ENCODE measurements at regions not wholly inside any gene's neighbourhood (a gene's known extent, or its start where the extent isn't known, plus 50 kb on each side); places are given as distances from the start of the nearest gene placed in this dataset.
"Not testable (repeated sequence)": the region's sequence is repeated elsewhere in the genome, so short reads cannot be mapped to it uniquely, and the experiment has no call there.

DNA sequence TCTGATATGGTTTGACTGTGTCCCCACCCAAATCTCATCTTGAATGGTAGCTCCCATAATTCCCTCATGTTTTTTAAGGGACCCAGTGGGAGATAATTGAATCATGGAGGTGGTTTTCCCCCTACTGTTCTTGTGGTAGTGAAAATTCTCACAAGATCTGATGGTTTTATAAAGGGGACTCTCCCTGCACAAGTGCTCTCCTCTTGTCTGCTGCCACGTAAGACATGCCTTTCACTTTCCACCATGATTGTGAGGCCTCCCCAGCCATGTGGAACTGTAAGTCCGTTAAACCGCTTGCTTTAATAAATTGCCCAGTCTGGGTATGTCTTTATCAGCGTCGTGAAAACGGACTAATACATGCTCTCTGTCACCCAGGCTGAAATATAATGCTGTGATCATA, 200.9 kb upstream of the SLIT2 start:
- no peak for DNase-seq (ENCODE audit: low read depth)

DNA sequence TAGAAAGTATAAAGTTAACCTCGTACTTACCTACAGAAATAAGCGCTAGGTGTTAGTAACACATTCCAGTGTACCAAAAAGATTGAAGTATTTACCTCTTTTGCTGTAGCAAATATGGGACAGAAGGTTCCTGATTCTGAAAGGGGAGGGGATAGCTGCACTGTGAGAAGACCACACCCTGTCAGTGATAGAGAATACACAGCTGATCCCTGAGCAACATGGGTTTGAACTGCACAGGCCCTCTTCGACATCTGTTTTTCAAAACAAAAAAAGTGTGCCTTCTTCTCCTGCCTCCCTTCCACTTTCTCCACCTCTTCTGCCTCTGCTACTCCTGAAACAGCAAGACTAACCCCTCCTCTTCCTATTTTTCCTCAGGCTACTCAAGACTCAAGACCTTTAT, 201.8 kb upstream of the SLIT2 start:
- DNase-seq (ENCODE audit: low read depth) = no peak

DNA sequence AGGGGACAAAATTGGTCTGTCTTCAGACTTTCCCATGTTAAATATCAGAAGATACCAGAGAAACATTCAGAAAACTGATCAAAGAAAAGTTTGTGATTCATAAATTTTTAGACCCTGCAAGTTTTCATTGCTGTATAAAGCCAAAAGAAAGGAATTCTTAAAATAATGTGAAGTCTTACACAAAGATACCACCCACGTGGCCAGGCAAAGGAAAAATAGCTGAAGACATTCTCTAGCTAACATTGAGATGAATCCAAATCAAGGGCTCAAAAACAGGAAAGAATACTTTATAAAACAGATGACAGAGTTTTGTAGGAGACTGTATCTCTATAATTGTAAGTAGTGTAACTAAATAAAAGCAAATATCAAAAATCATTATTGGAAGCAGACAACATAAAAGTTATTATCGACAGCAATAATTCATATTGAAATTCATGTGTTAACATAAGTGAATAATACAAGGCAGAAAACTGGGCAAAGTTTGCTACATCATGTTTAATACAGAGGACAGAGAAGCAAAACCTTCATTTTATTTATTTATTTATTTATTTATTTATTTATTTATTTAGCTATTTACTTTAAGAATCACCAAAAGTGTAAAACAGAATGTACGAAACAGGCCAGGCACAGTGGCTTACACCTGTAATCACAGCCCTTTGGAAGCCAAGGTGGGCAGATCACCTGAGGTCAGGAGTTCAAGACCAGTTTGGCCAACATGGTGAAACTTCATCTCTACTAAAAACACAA, 204.6 kb upstream of the SLIT2 start:
- DNase-seq (ENCODE audit: low read depth) = no peak

DNA sequence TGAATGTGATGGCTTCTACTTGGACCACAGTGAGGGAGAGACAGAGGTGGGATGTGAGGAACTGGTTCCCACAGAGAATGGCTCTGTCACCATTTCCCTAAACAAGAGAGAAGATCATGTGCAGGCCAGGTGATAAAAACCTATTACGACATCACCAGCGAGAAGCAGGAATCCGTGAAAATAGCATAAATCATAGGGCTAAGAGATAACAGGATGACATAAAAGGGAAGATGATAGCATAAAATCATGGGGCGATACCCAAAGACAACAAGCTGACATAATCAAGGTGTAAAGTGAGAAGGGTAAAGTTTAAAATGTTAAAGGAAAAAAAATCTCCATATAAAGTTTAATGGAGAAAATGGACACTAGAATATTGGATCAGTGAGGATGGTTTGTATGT, 205.5 kb upstream of the SLIT2 start:
- no peak for DNase-seq (ENCODE audit: low read depth)

DNA sequence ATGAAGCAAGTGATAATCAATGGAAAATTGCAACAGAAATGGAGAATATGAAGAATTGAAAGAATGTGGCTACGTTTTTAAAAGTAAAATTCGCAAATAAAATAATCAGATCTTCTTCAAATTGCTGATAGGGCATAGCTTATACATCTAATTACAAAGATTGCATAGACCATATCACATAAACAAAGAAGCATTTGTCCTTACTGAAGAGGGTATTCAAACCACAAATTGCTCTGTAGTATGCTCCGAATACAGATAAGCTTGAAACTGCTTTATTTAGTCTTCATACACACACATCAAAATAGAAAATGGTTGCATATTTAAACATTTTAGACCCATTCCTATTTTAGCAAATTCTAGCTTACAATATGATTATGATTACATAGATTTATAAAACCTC, 206.7 kb upstream of the SLIT2 start:
- DNase-seq (ENCODE audit: low read depth) = no peak

DNA sequence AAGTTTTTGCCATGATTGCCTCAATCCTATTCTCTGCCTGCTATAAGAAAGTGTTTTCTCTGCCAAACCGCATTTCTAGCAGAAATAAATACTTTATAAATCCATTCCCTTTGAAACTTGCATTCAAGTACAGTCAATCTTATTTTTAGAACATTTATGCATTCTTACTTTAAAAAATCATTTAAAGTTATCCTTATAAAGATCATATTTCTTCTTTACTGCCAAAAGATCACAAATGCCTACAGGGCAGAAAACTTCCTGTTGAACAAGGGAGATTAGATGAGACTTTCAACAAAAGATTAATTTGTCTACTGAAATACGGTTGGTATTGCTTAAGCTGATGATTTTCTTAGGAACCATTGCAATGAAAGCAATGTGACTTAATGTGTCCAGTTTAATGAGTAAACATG, 207.2 kb upstream of the SLIT2 start:
- DNase-seq (ENCODE audit: low read depth) = no peak

DNA sequence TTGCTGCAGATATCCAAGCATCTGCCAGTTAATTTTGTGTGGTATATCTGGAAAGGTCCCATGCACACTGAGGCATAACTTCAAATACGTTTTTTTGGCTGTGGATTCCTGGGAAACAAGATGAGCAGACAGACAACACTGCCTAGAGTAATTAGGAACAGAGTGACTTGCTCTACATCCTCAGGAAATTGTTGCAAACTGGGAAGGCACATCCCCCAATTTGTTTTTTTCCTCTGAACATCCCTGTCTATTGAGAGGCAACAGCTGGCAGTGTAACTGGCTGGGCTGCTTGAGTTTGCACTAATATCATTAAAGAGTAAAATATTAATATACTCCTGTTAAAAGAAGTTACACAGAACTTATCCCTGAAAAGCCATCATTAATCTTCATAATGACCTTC, 207.7 kb upstream of the SLIT2 start:
- DNase-seq (ENCODE audit: low read depth) = no peak

DNA sequence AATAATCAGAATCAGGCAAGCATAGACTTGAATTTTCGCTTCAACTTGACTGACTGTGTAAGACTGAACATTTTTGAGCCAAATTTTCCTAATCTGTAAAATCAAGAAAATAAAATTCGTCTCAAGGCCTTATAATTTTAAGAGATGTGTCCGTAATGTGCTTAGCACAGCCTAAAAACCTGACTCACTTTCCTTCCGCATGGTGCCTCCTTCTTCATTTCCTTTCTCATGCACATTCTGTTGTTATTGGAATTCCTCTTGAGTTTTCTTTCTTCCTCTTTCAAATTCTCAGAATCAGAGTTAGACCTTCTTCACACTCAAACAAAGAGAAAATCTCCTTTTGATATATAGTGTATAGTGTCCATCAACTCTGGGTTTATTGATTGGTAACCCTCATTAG, 208.9 kb upstream of the SLIT2 start:
- no peak for DNase-seq (ENCODE audit: low read depth)

DNA sequence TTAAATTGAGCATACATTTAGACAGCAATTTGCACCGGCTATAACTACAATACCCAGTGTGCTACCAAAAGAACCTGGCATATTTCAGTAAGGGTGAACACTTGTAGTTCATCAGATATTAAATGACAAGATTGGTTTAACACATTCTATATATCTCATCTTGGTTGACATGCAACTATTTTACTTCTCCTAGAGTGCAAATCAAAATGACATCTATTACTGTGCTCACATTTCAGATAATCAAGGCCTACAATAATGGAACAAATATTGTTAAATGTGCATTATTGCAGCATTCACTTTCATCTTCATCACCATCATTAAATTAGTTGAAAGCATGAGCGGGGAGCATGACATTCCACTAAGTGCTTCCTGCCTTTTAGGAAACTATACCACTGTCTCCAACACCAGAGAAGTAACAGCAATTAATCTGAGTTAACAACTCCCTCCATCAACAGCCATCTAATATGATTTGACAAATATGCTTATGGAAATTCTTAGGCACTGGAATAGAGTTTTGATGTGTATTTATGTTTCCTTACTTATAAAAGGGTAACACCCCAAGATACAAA, 209.8 kb upstream of the SLIT2 start:
- no peak for DNase-seq (ENCODE audit: low read depth)

DNA sequence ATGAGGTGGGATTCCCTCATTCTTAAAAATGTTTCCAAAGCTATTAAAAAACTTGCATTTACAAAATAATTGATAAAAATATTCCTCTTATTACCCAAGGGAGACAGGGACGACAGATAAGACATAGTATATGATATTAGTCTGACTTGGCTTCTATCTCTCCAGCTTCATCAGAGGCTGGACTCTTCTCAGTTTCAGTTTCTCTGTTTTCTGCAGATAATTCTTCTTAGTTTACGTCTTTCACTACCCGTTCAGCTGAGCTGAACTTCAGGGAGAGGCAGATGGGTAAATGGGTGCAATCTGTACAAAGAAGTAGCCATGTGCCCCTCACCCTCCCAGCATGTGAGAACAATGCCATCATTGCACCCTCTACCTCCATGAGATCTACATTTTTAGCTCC, 214.0 kb upstream of the SLIT2 start:
- no peak for DNase-seq (ENCODE audit: low read depth)

DNA sequence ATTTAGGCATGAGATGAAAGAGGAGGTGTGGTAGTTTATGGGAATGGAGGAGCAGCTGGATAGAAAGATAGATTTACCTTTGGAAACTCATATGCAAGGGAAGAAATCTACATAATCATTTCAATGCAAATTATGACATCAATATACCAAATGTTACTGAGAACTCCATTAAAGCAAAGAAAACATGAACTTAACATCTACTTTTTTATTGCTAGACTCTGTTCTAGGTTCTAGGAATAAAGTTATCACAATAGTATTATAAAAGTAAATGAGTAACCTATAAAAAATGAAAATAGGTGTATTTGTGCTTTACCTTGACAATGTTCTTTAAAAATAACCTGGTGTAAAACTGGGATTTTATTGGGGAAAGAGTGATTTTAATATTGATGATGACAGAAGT, 221.6 kb upstream of the SLIT2 start:
- no peak for DNase-seq (ENCODE audit: low read depth)

DNA sequence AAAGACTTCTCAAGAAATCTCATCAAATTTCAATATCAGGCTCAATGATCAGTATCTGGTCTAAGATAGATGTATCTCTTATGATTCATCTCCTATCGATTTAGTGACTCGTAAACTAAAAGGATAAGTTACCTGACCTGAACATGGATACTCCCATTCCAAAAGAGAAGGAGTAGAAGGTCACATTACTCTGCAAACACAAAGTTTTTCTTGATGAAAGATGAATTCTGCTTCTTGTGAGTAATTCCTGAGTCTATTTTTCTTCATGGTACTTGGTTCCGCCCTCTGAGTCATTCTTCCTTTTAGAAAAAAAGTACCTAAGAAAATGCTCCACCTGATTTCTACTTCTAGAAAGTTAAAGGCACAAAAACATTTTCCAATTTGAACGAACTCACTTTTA, 223.1 kb upstream of the SLIT2 start:
- DNase-seq (ENCODE audit: low read depth) = no peak

DNA sequence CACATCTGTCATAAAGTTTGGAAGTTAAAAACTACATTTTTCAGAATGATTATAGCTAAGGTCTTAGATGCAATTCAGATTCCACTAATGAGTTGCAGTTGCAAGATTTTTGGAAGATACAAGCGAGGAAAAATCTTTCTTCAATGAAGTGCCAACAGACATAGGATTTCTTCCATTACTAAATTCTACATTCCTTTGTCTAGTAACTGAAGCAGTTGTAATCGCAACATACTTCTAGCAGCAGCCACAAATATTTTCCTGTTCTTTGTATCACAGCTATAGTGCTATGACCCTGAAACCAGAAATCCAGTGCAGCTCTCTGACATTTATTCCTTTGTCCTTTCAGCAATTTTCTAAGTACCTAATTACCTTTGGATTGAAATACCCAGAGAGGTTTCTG, 225.2 kb upstream of the SLIT2 start:
- DNase-seq (ENCODE audit: low read depth) = no peak

DNA sequence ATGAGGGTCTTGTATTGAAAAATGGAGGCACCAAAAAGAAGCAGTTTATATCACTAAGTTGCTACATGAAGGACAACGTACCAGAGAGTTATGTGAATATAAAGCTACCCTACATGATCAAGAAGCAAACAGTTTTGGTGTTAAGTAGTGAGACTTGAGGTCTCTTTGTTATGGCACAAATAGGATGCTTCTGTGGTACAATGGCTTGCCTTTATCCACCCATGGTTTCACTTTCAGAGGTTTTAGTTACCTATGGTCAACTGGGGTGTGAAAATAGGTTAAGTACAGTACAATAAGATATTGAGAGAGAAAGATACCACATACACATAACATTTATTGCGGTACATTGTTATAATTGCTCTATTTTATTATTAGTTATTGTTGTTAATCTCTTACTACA, 229.2 kb upstream of the SLIT2 start:
- DNase-seq (ENCODE audit: low read depth) = no peak

DNA sequence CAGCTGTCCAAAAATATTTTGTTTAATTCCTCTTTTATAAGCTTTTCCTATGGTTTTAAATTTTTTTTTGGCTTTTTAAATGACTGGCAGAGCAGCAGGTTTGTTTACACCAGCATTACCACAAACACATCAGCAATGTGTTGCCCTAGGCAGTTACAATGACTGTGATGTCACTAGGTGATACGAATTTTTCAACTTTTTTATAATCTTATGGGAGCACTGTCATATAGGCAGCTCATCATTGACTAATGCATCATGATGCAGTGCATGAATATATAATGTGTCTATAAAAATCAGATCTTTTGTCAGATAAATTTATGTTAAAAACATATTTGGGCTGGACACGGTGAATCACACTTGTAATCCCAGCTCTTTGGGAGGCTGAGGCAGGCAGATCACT, 231.6 kb upstream of the SLIT2 start:
- no peak for DNase-seq (ENCODE audit: low read depth)

DNA sequence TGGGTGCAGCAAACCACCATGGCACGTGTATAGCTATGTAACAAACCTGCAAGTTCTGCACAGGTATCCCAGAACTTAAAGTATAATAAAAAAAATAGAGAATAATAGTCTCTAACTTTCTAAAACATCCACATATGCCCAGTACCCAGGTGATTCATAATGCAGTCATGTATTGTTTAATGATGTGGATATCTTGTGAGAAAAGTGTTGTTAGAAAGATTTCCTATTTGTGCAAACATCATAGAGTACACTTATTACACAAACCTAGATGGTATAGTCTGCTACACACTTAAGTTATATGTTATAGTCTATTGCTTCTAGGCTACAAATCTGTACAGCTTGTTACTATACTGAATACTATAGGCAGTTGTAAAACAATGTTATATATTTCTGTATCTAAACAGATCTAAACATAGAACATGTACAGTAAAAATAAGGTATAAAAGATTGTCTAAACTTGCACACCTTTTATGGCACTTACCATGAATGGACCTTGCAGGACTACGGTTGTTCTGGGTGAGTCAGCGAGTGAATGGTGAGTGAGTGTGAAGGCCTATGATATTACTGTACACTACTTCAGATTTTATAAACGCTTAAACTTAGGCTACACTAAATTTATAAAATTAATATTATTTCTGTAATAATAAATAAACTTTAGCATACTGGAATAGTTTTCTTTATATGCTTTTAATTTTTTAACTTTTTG, 232.2 kb upstream of the SLIT2 start:
- DNase-seq (ENCODE audit: low read depth) = no peak

DNA sequence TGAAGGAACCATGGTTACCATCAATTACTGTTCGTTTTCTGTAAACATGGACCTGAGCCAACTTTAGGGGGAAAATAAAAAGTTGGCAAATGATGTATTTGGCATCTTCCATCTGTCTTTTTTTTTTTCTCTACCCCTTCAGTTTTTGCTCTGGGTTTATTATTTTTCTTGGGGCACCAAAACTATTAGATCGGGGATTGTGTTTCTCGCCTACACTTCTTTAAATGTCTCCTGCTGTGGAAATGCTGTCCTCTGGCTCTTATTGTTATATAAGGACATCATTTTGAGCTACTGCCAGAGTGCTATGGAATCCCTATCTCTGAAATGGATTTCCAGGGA, 234.0 kb upstream of the SLIT2 start:
- DNase-seq (ENCODE audit: low read depth) = no peak

DNA sequence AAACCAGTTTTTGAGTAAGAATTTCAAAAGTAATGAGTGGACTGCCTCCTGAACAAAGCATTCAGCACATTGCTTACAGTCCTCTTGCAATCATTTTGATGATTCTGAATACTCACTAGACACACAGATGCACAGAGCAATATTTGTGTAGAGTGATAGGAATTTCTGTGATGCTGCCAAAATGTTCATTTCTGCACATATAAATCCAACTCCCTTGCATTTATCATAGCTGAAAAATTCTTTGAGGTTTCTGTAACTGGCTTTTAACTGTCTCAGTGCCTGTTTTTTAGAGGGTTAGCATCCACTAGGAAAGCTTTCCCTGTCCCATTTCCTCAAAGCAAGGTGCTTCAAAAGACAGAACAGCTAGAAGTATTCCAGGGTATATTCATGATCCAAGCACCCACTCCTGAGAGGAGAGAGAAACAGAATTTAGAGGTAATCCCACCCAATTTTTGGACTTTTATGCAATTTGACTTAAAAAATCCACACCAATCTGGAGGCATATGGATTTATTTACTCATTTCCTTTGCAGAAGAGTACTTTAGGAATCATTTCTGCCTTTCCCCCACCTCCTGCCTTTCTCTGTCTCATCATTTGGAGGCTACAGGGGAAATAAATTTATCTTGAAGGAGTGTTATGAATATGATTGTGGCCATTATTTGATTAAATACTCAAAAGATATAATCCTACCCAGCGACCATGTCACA, 234.5 kb upstream of the SLIT2 start:
- no peak for DNase-seq (ENCODE audit: low read depth)

DNA sequence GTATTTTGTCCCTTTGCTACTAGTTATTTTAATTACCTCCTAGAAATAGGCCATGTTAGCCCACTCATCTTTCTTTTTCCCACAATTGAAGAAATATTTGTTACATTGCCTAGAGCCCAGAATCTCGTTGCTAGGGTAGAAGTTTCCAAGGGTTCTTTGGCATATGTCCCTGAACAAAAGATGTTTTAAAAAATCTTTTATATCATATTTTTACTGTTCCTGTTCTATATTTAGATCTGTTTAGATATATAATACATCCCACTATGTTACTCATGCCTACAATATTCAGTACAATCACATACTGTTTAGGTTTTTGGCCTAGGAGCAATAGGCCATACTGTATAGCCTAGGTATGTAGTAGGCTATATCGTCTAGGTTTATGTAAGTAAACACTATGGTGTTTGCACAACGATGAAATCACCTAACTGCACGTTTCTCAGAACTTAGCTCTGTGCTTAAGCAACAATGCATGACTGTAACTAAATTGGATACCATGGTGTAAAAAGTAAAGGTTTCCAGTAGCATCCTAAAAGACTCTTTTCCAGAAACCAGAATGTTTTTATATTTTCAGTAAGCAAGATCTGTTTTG, 236.0 kb upstream of the SLIT2 start:
- no peak for DNase-seq (ENCODE audit: low read depth)

DNA sequence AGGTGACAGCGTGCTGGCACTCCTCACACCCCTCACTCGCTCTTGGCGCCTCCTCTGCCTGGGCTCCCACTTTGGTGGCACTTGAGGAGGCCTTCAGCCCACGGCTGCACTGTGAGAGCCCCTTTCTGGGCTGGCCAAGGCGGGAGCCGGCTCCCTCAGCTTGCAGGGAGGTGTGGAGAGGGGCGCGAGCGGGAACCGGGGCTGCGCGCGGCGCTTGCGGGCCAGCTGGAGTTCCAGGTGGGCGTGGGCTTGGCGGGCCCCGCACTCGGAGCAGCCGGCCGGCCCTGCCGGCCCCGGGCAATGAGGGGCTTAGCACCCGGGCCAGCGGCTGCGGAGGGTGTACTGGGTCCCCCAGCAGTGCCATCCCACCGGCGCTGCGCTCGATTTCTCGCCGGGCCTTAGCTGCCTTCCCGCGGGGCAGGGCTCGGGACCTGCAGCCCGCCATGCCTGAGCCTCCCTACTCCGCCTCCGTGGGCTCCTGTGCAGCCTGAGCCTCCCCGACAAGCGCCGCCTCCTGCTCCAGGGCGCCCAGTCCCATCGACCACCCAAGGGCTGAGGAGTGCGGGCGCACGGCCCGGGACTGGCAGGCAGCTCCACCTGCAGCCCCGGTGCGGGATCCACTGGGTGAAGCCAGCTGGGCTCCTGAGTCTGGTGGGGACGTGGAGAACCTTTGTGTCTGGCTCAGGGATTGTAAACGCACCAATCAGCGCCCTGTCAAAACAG, 247.7 kb upstream of the SLIT2 start:
- not testable (repeated sequence) for DNase-seq (ENCODE audit: low read depth)

DNA sequence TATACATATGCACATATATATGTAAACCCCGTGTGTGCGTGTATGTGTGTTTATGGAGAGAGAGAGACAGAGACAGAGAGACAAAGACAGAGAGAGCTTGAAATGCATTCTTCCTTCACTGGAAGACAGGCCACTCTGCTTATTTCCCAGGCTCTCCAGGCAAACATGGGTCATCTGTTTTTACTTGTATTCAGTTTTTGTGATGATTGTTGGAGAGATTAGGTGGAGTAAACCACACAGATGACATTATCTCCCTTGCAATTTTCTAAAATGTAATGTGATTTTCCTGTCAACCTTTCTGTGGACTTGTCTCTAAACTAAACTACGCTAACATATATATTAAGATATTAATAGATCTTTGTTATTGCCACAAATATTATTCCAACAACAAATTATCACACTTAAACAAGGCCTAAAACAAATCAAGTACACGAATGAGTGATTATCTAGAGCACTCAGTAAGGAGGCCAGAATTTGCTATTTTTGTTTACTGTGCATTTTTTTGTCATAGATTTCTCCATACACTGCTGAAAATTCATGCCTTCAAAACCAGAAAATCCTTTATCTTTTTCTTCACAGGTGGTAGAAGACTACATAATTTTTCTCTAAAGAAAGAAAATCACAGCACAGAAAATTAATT, 251.8 kb upstream of the SLIT2 start:
- no peak for DNase-seq (ENCODE audit: low read depth)
